NCI-H128 (cell line): ENCODE measurements at regions not wholly inside any gene's neighbourhood (a gene's known extent, or its start where the extent isn't known, plus 50 kb on each side); places are given as distances from the start of the nearest gene placed in this dataset.

ENCODE experiments used
- DNase-seq: peaks from one replicate; lab custom pipeline; 2025; ENCODE audit not compliant: unreplicated experiment; lab: John Stamatoyannopoulos, UW

- no peak for DNase-seq
Measured at GRCh38 chr2:83695530-83695929, 763.5 kb downstream of the SUCLG1 start.

DNA sequence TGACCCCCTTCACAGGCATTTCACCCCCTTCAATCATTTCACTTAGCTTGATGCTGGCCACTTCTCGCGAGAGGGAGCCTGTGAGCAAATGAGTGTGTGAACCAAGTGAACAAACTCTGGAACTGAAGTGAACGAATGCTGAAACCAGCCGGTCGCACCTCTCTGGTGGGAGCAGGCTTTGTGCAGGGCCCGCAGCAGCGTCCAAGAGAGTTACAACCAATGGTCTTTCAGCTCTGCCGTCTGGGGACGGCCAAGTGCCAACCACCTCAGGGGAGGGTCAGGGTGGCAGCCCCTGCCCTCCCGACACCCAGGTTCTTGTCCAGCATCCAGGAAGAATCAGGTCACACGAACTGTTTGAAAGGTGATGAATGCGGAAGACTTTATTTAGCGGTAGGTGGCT lies 764.0 kb downstream of the SUCLG1 start:
- DNase-seq = no peak

DNA sequence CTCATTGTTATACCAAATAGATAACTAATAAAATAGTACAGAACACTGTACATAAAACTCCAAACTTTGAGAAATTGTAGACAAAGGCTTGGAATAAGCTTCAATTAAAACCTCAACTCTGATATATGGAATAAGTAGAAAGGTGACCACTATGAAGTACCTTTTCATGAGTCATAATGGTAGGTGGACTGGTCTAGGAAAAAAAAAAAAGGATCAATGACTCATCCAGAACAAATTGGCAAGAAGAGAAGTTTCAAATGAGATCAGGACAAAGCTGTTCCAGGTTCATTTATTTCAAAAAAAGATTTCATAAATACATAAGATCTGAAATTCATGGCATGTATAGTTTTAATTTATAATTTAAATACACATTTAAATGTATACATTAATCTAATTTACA lies 769.7 kb downstream of the SUCLG1 start:
- no peak for DNase-seq

DNA sequence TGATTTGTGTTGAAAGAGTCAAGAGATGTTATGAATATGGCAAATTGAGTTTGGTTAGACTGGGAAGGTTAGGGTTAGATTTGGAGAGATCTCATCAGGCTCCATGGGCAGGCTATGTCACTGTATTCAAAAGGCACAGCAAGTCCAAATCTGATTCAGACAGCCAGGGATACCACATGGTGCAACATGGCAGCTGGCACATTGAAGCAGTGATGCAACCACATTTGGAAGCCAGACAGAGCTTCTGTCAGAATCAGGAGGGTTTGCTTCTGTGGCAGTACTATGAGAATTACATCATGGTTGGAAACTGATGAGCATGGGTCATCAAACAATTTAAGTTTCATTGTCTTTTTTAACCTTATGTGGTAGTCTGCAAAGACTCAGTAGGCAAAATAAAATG lies 772.2 kb downstream of the SUCLG1 start:
- no peak for DNase-seq

DNA sequence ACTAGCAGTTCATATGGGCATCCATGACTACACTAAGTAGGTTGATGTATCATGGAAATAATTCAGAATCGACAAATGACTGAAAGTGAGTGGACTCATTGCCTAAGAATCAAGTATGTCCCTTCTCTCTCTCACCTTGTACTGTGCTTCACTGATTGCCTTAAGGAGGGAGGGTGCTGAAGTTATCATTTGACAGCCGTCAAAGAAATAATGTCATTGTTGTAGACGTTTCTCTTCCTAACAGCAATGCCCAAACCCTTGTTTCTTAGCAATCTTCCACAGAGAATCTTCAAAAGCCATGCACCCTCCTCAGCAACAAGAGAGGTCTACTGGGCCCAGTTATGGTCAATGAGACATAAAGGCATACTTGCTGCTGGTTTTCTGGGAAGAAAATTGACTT lies 785.0 kb downstream of the SUCLG1 start:
- DNase-seq = no peak

DNA sequence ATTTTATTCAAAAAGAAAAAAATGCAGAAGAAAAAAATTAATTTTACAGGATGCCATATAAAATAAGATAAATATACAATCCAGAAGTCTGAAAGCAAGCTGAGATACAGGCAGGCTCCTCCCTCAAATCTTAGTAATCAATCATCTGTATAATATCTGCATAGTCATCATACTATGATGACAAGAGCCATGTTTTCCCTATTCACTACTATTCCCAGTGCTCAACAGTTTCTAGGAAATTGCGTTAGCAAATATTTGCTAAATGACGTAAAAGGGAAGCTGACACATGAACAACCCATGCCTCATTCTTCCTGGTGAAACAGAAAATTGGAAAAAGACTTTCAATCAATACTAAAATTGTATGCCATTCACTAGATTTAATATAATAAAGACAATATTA lies 793.2 kb downstream of the SUCLG1 start:
- DNase-seq = no peak

GRCh38 chr2:83665154-83665553 lies 793.9 kb downstream of the SUCLG1 start:
- no peak for DNase-seq

- DNase-seq = no peak
Measured at GRCh38 chr2:83661711-83662110, 797.4 kb downstream of the SUCLG1 start.

DNA sequence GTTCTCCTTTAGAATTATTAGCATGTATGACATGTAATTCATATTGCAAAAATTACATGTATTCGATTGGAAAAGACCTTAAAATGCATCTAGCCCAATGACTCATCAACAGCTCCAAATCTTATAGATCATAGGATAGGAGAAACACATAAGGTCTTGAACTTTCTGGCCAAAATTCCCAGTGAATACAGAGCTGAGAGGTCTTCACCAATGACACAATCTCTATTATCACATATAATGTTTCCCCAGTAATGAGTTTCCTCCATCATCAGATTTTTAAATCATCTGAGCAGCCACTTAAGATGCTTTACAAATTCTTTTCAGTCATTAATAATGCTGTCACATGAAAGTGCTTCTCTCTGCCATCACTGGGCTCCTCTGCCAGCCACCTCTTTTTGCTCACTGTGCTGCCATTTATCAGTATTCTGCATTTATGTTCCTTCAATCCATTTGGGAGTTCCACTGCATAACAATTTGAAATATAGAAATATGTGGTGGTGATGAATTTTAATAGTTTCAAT lies 804.9 kb downstream of the SUCLG1 start:
- DNase-seq = no peak

- peak; percentile 48 for DNase-seq
Measured at GRCh38 chr2:83650898-83651297, 808.2 kb downstream of the SUCLG1 start.

GRCh38 chr2:83650161-83650560 lies 808.9 kb downstream of the SUCLG1 start:
- no peak for DNase-seq

DNA sequence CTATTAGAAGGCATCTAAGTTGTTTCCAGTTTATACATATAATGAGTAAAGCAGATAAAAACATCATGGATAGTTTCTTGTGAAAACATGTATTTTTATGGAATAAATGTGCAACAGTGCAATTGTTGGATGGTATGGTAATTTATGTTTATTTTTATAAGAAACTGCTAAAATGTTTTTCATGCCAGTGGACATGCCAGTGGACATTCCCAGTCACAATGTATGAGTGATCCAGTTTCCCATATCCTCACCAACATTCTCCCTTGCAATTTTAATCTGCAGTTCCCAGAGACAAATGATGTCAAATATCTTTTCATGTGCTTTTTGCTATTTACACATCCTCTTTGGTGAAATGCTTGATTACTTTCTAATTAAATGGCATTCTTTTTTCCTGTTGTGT lies 818.6 kb downstream of the SUCLG1 start:
- DNase-seq = no peak

- no peak for DNase-seq
Measured at GRCh38 chr2:83633423-83633822, 825.7 kb downstream of the SUCLG1 start.

DNA sequence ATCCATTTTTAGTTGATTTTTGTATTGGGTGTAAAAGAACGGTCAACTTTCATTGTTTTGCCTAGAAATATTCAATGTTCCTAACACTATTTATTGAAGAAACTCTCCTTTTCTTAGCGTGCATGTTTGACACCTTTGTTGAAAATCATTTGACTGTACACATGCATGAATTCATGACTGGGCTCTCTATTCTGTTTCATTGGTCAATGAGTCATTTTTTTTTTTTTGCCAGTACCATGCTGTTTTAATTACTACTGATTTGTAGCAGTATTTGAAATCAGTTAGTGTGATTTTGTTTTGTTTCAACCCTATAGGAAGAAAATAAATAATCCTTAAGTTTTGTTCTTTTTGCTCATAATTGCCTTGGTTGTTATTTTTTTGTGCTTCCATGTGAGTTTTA lies 828.7 kb downstream of the SUCLG1 start:
- DNase-seq = no peak

DNA sequence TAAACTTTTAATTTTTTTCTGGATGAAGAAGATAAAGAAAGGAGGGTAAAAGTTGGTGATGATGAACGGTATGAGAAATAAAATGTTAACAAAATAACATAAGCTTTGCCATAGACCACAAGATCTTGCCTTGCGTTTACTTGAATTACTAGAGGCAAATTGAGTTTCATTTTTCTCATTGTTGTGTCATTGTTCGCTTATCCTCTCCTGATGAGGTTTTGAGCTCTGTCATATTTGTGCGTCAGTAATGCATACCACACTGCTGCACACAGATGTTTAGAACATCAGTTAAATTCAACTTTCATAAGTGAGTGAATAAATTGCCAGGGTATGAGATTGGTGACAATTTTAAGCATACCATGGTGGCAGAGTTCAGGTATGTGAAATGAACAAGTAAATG lies 843.6 kb downstream of the SUCLG1 start:
- no peak for DNase-seq

GRCh38 chr2:83613178-83613577 lies 845.9 kb downstream of the SUCLG1 start:
- DNase-seq = no peak

DNA sequence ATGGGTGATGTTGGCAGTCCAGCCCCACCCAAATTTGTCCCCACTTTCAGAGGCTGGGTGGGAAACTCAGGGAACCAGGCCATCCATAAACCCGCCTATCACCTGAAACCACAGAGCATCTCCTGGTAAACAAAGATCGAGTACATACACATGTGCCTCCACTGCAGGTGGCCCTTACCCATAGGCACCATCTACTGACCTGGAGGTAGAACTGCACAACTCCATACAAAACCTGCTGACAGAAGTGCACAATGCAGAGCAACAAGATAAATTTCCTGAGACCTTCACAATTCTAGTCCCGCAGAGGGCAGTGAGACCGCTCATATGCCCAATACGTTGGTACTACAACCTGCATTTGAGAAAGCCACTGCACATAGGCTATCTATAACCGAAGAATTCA lies 856.3 kb downstream of the SUCLG1 start:
- DNase-seq = no peak

DNA sequence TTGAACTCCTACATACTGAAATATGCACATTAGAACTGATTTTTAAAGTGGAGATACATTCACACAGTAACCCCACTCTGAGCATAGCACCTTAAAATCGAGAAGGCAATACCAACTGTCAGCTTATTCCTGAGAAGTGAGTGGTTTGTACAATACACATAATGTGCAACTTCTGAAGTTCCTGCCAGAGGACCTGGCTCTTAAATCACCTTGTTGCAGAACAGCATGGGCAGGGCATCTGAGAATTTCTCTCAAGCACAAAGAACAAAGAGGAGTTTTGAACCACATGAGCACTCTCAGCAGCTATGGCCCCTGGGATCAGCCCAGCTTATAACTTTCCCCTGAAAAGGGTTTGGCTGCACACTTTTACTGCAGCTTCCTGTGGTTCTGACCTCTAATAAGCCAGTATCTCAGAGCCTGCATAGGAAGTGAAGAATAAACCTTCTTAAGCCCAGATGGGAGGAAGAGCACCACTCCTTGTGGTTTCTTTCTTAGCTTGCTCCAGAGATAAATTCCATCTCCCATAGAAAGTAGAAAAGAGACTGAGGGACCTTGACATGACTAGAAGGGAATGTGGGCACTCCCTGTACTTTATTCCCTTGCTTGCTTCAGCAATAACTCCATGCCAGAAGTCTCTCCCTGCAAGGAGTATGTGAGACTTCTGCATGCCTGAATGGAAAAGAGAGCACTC lies 862.3 kb downstream of the SUCLG1 start:
- DNase-seq = no peak

DNA sequence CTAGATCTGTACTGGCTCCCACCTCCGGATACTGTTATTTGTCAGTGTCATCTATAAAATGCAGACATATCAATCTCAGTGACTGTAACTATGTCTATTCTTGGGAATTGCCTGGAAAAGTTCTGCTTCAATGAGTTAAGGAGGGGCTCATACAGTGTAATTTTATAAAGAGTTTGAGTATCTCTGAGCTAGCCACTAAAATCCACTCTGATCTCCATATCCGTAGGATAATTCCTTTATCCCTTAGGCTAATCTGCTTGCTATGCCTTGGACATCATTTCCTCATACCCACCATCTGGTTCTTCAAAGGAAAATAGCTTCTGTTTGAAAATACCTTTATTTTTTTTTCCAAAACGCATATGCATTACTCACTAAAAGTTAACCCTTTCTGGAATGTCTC lies 863.2 kb downstream of the SUCLG1 start:
- no peak for DNase-seq

- no peak for DNase-seq
Measured at GRCh38 chr2:83595121-83595690, 863.9 kb downstream of the SUCLG1 start.

DNA sequence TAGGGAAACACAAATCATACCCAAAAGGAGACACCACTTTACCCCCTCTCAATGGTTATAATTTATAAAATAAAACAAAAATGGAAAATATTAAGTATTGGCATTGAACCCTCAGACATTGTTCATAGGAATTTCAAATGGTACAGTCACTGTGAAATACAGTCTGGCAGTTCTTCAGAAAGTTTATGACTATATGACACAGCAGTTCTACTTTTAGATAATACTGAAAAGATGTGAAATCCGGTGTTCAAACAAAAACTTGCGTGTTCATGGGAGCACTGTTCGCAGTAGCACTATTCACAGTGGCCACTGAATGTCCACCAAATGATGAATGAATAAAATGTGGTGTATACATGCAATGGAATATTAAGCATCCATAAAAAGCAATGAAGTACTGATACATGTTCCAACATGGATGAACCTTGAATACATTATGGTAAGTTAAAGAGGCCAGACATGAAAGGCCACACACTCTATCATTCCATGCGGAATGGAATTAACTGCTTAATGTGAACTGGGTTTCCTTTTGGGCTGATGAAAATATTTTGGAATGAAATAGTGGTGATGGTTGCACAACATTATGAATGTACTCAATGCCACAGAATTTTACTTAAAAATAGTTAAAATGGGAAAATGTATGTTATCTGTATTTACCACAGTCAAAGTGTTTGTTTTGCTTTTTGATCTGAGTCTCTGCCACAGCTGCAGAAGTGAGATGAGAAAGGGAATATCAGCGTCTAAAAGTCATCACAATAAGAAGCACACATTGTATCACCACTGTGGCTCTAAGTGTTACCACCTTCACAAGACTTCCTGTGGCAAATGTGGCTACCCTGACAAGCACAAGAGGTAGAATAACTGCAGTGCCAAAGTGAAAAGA lies 864.6 kb downstream of the SUCLG1 start:
- DNase-seq = no peak

DNA sequence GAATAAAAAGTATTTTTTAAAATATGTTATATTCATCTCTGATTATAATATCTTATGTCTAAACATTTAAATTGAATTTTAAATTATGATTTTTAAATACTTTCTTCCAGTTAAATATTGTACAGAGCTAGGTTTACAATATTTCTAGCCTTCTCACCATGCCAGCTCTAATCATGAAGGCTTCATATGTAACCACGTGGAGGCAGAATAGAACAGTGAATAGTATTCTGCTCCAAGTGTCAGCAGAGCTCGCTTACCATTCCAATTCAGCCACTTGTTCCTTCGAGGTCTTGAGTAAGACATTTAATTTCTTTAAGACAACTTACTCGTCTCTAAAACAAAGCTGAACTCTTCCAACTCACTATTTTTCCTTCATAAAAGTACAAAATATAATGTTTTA lies 871.8 kb downstream of the SUCLG1 start:
- no peak for DNase-seq
